IMR-90 (cell line): ENCODE measurements at regions not wholly inside any gene's neighbourhood (a gene's known extent, or its start where the extent isn't known, plus 50 kb on each side); places are given as distances from the start of the nearest gene placed in this dataset.

Source experiments
- ATAC-seq: fragments of 200-7000 bp; cut with Tn5 transposase; 2 replicates; pipeline ENCODE4 v1.9.1; 2020; ENCODE audit warnings: low read depth, mild to moderate bottlenecking, moderate library complexity
- BruUV-seq: library from RNA; stranded (reverse); fragments of 400-500 nt; replicated peaks from 2 replicates; lab custom pipeline; 2021; lab: Mats Ljungman, UMichigan
- CTCF ChIA-PET: fragments of 300-600 bp; formaldehyde crosslinking; extraction: SDS; loops from one replicate; lab custom pipeline; 2021; ENCODE audit warnings: antibody characterized with exemption; lab: Yijun Ruan, JAX
- POLR2A ChIA-PET: fragments of 300-600 bp; sonication (Branson Sonifier 250); formaldehyde crosslinking; loops from one replicate; lab custom pipeline; 2022; ENCODE audit warnings: antibody characterized with exemption; ENCODE audit not compliant: unreplicated experiment; lab: Charles Lee
- DNase-seq: peaks from one replicate; pipeline ENCODE4 v3.0.0; 2013
- H2AFZ ChIP-seq: replicated peaks from 2 replicates; pipeline ENCODE3; 2013; ENCODE audit warnings: low read length, mild to moderate bottlenecking; ENCODE audit not compliant: poor library complexity
- H2AK5ac ChIP-seq: 2 replicates; pipeline ENCODE4 v1.6.1; 2013; ENCODE audit warnings: low read depth, low read length, inconsistent platforms
- H2AK9ac ChIP-seq: replicated peaks from 2 replicates; pipeline ENCODE3; 2013; ENCODE audit warnings: mild to moderate bottlenecking, low read depth, low read length, moderate library complexity; ENCODE audit not compliant: poor library complexity
- H2BK120ac ChIP-seq: 2 replicates; pipeline ENCODE4 v1.6.1; 2013; ENCODE audit warnings: low read depth, low read length, inconsistent platforms
- H2BK15ac ChIP-seq: 3 replicates; pipeline ENCODE4 v1.6.1; 2013; ENCODE audit warnings: low read depth, low read length, inconsistent platforms
- H2BK20ac ChIP-seq: 2 replicates; pipeline ENCODE4 v1.6.1; 2013; ENCODE audit warnings: low read depth, mild to moderate bottlenecking, inconsistent platforms, low read length, moderate library complexity
- H2BK5ac ChIP-seq: 2 replicates; pipeline ENCODE4 v1.6.1; 2013; ENCODE audit warnings: mild to moderate bottlenecking, low read depth, low read length, inconsistent platforms; ENCODE audit not compliant: poor library complexity, severe bottlenecking
- H3K14ac ChIP-seq: replicated peaks from 2 replicates; pipeline ENCODE4 v1.6.1; 2013; ENCODE audit warnings: low read depth, low read length, inconsistent platforms
- H3K18ac ChIP-seq: 2 replicates; pipeline ENCODE4 v1.6.1; 2013; ENCODE audit warnings: low read depth, low read length, control low read depth
- H3K23ac ChIP-seq: 2 replicates; pipeline ENCODE4 v1.6.1; 2013; ENCODE audit warnings: low read depth, low read length, inconsistent platforms
- H3K27ac ChIP-seq: 2 replicates; pipeline ENCODE4 v1.5.1; 2013; ENCODE audit warnings: mild to moderate bottlenecking, control low read depth, low read length; ENCODE audit not compliant: insufficient read depth
- H3K27me3 ChIP-seq: 2 replicates; pipeline ENCODE4 v1.6.1; 2013; ENCODE audit warnings: low read length; ENCODE audit not compliant: control insufficient read depth, insufficient read depth
- H3K36me3 ChIP-seq: 2 replicates; pipeline ENCODE4 v1.6.1; 2013; ENCODE audit warnings: low read length, mixed read lengths; ENCODE audit not compliant: control insufficient read depth, insufficient read depth
- H3K4ac ChIP-seq: 2 replicates; pipeline ENCODE4 v1.6.1; 2013; ENCODE audit warnings: low read depth, low read length, inconsistent platforms
- H3K4me1 ChIP-seq: 2 replicates; pipeline ENCODE4 v1.6.1; 2013; ENCODE audit warnings: low read length, mixed read lengths; ENCODE audit not compliant: control insufficient read depth, insufficient read depth
- H3K4me2 ChIP-seq: 2 replicates; pipeline ENCODE4 v1.6.1; 2013; ENCODE audit warnings: low read depth, mild to moderate bottlenecking, control low read depth, low read length, moderate library complexity
- H3K4me3 ChIP-seq: 2 replicates; pipeline ENCODE4 v1.5.1; 2013; ENCODE audit warnings: low read depth, mild to moderate bottlenecking, control low read depth, low read length, moderate library complexity; ENCODE audit not compliant: insufficient read depth
- H3K56ac ChIP-seq: 2 replicates; pipeline ENCODE4 v1.6.1; 2013; ENCODE audit warnings: low read length, inconsistent platforms; ENCODE audit not compliant: insufficient read depth; ENCODE audit errors: extremely low read depth
- H3K79me1 ChIP-seq, 2 experiments: 2 replicates each; pipeline ENCODE4 v1.6.1; 2013; ENCODE audit warnings: low read length in 2 of 2, inconsistent platforms in 1 of 2, low read depth in 1 of 2
- H3K9ac ChIP-seq: 2 replicates; pipeline ENCODE4 v1.6.1; 2013; ENCODE audit warnings: low read depth, low read length, control low read depth
- H3K9me1 ChIP-seq: 2 replicates; pipeline ENCODE4 v1.6.1; 2013; ENCODE audit warnings: low read length, inconsistent platforms; ENCODE audit not compliant: insufficient read depth
- H3K9me3 ChIP-seq: 2 replicates; pipeline ENCODE4 v1.6.1; 2013; ENCODE audit warnings: low read length; ENCODE audit not compliant: control insufficient read depth, insufficient read depth
- H4K20me1 ChIP-seq: 2 replicates; pipeline ENCODE4 v1.6.1; 2013; ENCODE audit warnings: low read length, inconsistent platforms; ENCODE audit not compliant: insufficient read depth
- H4K5ac ChIP-seq: 2 replicates; pipeline ENCODE4 v1.6.1; 2013; ENCODE audit warnings: mild to moderate bottlenecking, low read depth, low read length, control low read depth
- H4K8ac ChIP-seq, 2 experiments: 2 replicates each; pipeline ENCODE4 v1.6.1; 2013; ENCODE audit warnings: low read depth in 2 of 2, low read length in 2 of 2, control low read depth in 1 of 2, inconsistent platforms in 1 of 2
- H4K91ac ChIP-seq: 2 replicates; pipeline ENCODE4 v1.6.1; 2013; ENCODE audit warnings: low read depth, low read length, inconsistent platforms; ENCODE audit not compliant: insufficient read depth
- CHD1 ChIP-seq: IDR thresholded peaks from 2 replicates; pipeline ENCODE4 v1.6.1; 2012; ENCODE audit warnings: low read depth, low read length, improper control_type of control experiment
- CTCF ChIP-seq: conservative IDR thresholded peaks from 2 replicates; pipeline ENCODE4 v1.5.1; 2012; ENCODE audit warnings: mild to moderate bottlenecking, low read depth, low read length, improper control_type of control experiment
- MXI1 ChIP-seq: IDR thresholded peaks from 2 replicates; pipeline ENCODE4 v1.6.1; 2012; ENCODE audit warnings: low read depth, mild to moderate bottlenecking, low read length, moderate library complexity, borderline replicate concordance
- NFE2L2 ChIP-seq: fragments of 150-350 bp; IDR thresholded peaks from 2 replicates; pipeline ENCODE4 v1.6.1; 2016; ENCODE audit warnings: low read depth, mild to moderate bottlenecking, low read length
- POLR2A ChIP-seq: IDR thresholded peaks from 2 replicates; pipeline ENCODE4 v1.6.1; 2012; ENCODE audit warnings: mild to moderate bottlenecking, low read depth, low read length
- RCOR1 ChIP-seq: IDR thresholded peaks from 2 replicates; pipeline ENCODE4 v1.6.1; 2012; ENCODE audit warnings: mild to moderate bottlenecking, low read length, improper control_type of control experiment; ENCODE audit not compliant: insufficient replicate concordance
- SMC3 ChIP-seq: fragments of 150-350 bp; IDR thresholded peaks from 2 replicates; pipeline ENCODE4 v1.6.1; 2016; ENCODE audit warnings: low read depth, mild to moderate bottlenecking, antibody characterized with exemption, low read length, moderate library complexity
- WGBS, 2 experiments: methylation state at CpG; one replicate each; pipeline versions ENCODE4 v1.1.5 to v1.1.7; 2013; ENCODE audit warnings: missing lambda C conversion rate in 2 of 2; ENCODE audit not compliant: insufficient read length in 1 of 2; ENCODE audit errors: extremely low coverage in 2 of 2; 5-methylcytosine and 5-hydroxymethylcytosine counted together
- dilution Hi-C: fragments of 300-500 bp; cut with HindIII; formaldehyde crosslinking; loops from one replicate; pipeline ENCODE4 v1.14.3; 2018; ENCODE audit warnings: low sequenced_read_pairs; ENCODE audit not compliant: unreplicated experiment
- in situ Hi-C: fragments of 300-500 bp; cut with MboI; formaldehyde crosslinking; loops from 3 replicates; pipeline ENCODE4 v1.14.3; 2019; ENCODE audit warnings: low sequenced_read_pairs, inconsistent platforms, mixed read lengths
- intact Hi-C: fragments of 100-400 bp; cut with micrococcal nuclease; formaldehyde crosslinking; loops from 2 replicates; pipeline ENCODE4 v1.10.0; 2022

GRCh38 chr13:55571237-55571867 is 1569.4 kb upstream of the PRR20A start:
- Histone ChIP-seq H4K8ac (no peak overlapping the region), H3K27me3 (no peaks in the 10 kb centered on the region), H2BK20ac (no peak overlapping the region), H3K9me1 (no peaks in the 10 kb centered on the region), H2BK120ac (no peak overlapping the region), H2AK9ac (no peak overlapping the region), H2AFZ (no peak overlapping the region), H3K23ac (no peak overlapping the region), H3K9me3 (peaks cover 4% of the 10 kb centered on the region), H2AK5ac (no peak overlapping the region), H3K79me1 (no peaks in the 10 kb centered on the region), H3K36me3 (no peaks in the 10 kb centered on the region), H4K5ac (no peak overlapping the region), H2BK15ac (no peak overlapping the region), H4K91ac (no peak overlapping the region), H3K4me1 (no peaks in the 10 kb centered on the region), H3K4me3 (no peak overlapping the region), H3K14ac (no peak overlapping the region), H3K4me2 (no peak overlapping the region), H3K4ac (no peak overlapping the region), H4K20me1 (no peaks in the 10 kb centered on the region), H2BK5ac (no peak overlapping the region), H3K56ac (no peak overlapping the region), H3K9ac (no peak overlapping the region), H3K18ac (no peak overlapping the region), H3K27ac (no peak overlapping the region)
- DNase-seq (no peak), ATAC-seq (no peak)
- ChIA-PET CTCF (interaction anchor here (0.7 kb wide), 1 partner anchor 162 kb away, joined by 3 read pairs; no protein-coding TSS in a partner anchor), POLR2A (no interaction called here)
- dilution Hi-C loops (no loop called here), in situ Hi-C loops (no loop called here), intact Hi-C loops (no loop called here)
- no peak for TF ChIP-seq NFE2L2
- TF ChIP-seq MXI1 = no peak
- no peak for TF ChIP-seq CTCF
- no peak for TF ChIP-seq SMC3
- TF ChIP-seq RCOR1 = no peak
- no peak for TF ChIP-seq CHD1
- TF ChIP-seq POLR2A = no peak
- BruUV-seq = no TSS peak
- no CpG with 5 or more reads among the region's 2 CpGs for WGBS, 2 experiments
